ENCODE measurements at regions not wholly inside any gene's neighbourhood (a gene's known extent, or its start where the extent isn't known, plus 50 kb on each side); places are given as distances from the start of the nearest gene placed in this dataset.

DNA sequence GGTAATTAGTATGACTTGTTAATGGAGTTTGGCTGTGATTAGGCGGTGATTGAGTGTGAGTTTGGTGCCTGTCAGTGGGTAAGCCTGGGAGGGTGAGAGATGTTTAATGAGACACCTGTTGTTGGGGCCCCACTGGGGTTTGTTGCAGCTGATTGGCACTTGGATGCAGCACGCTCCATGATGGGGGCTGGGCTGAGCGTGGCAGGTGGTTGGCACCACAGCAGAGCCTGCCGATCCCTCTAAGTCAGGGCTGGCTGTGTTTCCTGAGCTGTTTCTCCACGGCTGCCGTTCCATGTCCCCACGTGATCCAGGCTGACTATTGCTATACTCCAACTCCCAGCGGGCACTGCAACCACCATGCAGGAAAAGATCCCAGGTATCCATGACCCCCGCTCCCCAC lies 93.5 kb upstream of the ARRDC4 start:
- no peak for DNase-seq

GRCh38 chr15:97867870-97868269 lies 92.6 kb upstream of the ARRDC4 start:
- DNase-seq: no peak

DNA sequence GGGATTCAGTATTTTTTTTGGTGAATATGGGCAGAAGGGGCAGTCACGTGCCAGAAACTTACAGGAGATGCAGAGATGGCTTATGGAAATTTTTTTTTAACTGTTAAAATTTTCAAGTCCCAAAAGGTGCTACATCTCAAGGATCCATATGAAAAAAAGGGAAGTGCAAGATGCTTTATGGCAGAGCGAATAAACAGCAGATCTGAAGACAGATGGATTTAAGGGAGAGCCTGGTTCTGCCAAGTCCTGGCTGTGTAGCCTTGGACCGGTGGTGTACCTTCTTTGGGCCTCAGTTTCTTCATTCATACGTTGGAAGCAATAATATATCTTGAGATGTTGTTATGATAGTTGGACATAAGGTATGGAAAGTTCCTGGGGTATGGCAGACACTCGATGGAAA lies 91.5 kb upstream of the ARRDC4 start:
- no peak for DNase-seq

- no peak for DNase-seq
Measured at GRCh38 chr15:97870771-97871170, 89.7 kb upstream of the ARRDC4 start.

GRCh38 chr15:97874139-97874538 lies 86.4 kb upstream of the ARRDC4 start:
- DNase-seq: no peak

GRCh38 chr15:97875025-97875512 lies 85.4 kb upstream of the ARRDC4 start:
- DNase-seq: no peak

GRCh38 chr15:97875513-97876280 lies 84.8 kb upstream of the ARRDC4 start:
- DNase-seq: no peak

DNA sequence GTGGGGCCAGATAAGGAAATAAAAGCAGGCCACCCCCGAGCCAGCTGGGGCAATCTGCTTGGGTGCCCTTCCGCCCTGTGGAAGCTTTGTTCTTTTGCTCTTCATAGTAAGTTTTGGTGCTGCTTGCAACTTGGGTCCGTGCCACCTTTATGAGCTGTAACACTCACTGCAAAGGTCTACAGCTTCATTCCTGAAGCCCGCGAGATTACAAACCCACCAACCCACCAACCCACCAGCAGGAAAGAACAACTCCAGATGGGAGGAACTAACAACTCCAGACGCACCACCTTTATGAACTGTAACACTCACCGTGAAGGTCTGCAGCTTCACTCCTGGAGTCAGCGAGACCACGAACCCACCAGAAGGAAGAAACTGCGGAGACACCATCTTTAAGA lies 84.2 kb upstream of the ARRDC4 start:
- no peak for DNase-seq

DNA sequence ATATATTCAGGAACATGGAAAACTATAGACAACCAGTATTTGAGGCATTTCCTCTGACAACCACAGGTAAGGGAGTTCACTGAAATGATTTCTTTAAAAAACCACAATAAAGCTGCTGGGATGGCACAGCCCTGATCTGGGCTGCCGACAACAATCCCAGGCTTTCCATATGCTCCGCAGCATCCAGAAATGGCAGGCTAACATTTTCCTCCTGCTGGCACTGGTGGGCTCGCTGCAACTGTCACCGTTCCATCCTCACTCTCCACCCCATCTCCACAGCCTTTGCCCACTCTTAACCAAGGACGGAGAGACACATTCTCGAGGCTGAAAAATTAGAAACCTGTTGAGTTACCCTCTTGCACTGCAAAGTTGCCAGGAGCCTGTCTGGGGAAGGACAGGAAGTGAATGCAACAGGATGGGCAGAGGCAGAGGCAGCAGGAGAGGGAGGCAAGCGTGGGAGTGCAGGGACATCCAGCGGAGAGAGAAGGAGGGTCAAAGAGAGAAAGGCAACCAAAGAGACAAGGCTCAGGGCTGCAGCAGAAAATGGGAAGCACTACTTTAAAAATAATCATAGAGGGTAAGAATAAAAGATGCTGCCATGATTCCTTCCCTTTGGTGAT lies 79.0 kb upstream of the ARRDC4 start:
- DNase-seq: no peak

DNA sequence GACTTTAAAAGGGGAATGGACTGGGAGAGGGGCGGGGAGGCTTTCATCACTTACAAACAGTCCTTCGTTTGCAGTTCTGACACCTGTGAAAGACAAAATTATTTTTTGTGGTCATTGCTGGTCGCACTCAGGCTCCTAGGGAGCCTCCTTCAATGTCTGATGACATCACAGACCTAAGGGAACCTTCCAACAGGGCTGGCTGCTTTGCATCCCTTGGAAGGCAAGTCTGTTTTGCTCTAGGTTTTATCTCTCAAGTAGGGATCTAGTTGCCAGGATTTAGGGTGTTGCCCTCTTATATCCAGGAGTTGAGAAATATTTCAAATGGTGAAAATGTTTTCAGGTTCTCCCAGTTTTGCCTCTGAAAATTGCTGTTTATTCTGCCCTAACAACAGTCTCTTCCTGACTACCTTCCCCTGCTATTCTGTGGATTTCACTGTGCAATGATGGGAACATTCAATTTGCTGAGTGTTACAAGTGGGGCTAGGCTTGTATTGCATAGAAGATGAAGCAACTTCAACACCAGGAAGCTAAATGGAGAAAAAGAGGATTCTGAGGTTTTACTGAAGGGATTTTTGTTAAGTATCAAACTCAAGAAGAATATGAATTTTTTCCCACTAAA lies 75.9 kb upstream of the ARRDC4 start:
- no peak for DNase-seq

GRCh38 chr15:97890307-97890706 lies 70.2 kb upstream of the ARRDC4 start:
- DNase-seq: no peak

DNA sequence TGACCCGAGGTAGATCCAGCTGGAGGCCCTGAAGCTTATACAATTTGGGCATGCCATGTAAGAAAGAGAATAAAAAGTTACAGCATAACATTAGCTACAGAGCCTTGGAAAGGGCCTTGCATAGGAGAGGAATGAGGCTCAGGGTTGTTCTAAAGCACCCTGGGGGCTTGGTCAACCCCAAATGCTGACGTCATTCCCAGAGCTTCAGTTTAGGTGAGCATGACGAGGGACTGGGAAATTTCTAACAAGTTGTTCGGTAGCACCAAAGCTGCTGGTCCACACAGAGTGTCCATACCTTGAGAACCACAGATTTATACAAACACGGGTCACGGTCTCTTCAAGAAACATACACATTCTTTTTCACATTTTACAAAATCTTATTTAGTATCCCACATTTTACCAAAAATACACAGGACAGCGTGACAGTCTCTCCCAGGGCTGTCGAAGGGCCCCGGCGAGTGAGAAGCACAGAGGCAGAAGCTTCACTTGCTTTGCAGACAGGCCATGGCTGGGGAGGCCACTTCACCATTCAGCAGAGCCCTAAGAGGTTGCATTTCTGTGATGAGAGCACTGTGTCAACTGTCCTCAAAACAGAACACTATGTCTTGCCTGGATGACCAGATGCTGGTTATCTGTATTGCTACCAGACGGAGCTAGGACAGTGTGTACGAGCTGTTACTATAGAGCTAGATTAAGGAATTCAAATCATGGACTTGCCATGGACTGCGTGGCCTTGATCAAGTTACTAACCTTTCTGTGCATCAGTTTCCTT lies 68.2 kb upstream of the ARRDC4 start:
- DNase-seq: no peak

GRCh38 chr15:97893967-97894366 lies 66.5 kb upstream of the ARRDC4 start:
- no peak for DNase-seq

- DNase-seq: no peak
Measured at GRCh38 chr15:97899981-97900380, 60.5 kb upstream of the ARRDC4 start.

GRCh38 chr15:97902140-97902780 lies 58.2 kb upstream of the ARRDC4 start:
- peak; percentile 84 for DNase-seq

GRCh38 chr15:97903560-97903959 lies 56.9 kb upstream of the ARRDC4 start:
- DNase-seq: no peak

- DNase-seq: peak; percentile 70
Measured at GRCh38 chr15:97903971-97904572, 56.4 kb upstream of the ARRDC4 start.

DNA sequence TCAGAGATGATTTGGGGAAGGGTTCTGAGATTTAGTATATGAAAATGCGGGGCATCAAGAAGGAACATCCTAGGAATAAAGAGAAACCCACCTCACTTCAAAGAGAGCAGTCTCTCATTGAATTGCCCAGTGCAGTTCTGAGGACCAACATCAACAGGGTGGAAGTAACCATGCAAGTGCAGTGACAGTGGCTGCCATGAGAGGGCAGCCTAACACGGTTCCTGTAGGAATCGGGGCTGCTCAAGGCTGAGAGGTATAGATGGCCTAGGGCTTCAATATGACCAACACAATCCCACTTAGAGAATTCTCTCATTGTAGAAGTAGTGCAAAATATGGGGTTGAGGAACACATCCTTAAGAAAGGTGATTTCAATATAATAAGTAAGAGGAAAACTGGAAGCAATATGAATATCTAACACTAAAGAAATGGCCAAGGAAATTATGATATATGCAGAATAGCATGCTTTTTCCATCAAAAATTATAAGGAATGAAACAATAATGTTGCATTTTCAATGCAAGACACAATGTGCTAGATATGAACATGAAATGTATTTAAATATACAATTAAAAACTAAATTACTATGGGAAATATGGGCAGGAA lies 51.1 kb upstream of the ARRDC4 start:
- peak; percentile 49 for DNase-seq

All from fibroblast of skin of right biceps (primary cell).